CD4-positive, alpha-beta T cell treated with Interleukin-2 at 100 ng/mL for 4 hours (primary cell): ENCODE measurements at regions not wholly inside any gene's neighbourhood (a gene's known extent, or its start where the extent isn't known, plus 50 kb on each side); places are given as distances from the start of the nearest gene placed in this dataset.
"Not testable (repeated sequence)": the region's sequence is repeated elsewhere in the genome, so short reads cannot be mapped to it uniquely, and the experiment has no call there.

Experiments used
- DNase-seq: peaks from one replicate; pipeline ENCODE4 v3.0.0-alpha.2; 2020; ENCODE audit warnings: low spot score

DNA sequence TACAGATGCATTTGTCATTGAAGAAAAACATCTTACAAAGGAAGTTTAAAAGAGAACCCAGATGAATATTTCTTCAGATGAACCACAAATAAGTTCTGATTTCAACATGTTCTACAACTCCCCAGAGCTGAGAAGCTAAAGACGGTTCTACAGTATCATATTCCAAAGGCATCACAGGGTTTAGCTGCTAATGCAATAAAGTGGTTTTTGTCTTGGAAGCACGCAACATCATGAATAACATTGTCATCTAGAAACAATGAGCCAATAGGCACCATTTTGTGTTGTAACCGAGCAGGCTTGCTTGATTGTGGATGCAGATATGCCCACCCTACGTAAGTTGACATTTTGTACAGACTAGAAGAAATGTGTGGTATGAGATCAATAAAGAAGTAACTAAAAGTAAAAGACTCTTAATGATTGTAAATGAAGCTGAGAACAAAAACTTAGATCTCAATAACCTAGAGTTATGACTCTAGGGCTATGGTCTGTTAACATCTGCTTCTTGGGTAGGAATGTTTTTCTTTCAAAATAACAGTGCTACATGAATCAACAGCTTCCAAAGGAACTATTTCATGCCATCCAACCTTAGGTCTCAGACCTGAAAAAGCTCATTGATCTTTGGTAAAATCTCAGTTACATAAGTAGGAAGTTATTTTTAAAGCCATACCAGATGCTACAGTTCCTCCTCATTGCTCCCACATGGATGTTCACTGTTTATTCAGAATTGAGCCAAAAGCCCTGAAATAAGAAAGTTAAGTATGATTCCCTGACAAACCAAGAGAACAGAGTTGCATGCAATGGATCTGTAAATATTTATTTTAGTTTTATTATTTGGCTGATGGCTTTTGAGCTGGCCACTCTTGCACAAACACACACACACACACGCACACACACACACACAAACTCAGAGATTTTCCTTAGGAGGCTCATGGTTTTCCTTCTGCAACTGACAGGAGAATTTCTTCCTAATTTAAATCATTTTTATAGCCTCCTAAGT lies 118.7 kb upstream of the SLCO6A1 start:
- no peak for DNase-seq

DNA sequence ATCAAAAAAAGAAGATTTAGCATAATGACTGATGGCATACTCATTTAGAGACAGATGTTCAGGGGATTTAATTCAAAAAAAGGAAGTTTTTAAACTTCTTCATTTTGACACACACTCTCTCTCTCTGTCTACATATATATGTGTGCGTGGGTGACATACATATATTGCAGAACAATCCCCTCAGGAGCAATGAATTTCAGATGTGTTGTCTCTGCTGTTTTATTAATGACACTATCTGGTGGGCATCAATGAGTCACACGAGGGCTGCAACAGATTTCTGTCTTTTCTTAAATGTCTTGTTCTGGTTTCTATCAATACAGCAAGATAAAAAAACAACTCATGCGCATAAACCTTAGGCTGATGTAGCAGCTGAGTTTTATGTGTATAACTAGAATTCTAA lies 123.5 kb upstream of the SLCO6A1 start:
- no peak for DNase-seq

DNA sequence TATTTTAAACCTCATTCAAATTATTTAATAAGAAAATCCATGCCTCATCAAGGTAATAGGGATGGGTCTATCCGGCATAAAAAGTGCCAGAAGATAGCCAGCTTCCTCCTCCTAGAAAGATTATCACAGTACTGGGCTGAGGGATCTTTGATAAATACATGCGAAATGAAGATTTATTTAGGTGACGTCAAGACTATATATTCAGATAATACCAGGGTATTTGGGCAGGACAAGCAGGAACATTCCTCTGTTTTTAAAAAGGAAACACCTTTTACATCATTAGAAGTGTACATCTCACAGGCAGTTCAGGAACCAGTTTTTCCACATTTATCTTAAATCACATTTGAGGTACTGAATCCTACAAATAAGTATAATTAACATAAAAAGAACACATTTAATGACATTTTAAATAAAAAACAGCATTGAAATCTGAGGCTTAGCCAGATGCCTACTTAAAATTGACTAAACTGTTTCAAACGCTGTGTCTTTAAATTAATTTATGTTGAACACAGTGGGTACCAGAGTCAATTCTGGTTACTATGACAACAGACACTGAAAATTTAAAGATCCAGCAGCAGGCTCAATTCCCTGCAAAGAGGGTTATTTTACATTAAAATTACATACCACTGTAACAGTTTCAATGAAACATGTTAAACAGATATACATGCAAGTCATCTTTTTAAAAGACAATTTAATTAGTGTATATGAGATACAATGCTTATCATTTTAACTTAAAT lies 124.7 kb upstream of the SLCO6A1 start:
- no peak for DNase-seq

DNA sequence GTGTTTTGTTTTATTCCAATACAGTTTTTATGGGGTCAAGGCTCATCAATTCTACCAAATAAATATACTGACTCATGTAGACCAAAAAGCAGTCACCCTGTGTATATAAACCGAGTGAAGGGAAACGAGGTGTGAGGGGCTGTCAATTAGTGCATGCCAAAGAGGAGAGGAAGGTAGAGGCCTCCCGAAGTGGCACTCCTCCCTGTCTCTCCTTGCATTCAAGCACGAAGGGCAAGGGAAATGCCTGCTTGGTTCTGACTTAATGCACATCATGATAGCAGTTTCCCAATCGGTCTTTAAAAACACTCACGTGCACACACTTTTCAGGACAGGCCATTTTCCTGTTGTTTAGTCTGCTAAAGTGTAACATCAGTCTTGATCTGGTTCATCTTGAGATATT lies 125.6 kb upstream of the SLCO6A1 start:
- no peak for DNase-seq

DNA sequence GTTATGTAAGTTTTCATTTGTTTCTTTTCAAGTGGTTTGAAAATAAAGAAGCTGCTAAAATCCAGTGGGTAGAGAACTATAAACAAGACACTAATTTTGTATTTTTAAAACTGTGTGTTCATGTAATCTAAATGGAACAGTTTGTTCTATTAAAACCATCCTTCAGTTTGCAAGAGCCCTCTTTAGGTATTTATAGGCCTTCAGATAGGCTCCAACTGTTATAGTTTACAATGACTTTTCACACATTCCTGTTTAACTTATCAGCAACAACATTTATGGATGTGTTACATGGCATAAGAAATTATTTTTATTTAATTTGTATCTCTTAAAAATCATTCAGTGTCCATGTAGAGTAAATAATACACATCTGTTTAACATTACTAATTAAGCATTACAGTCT lies 126.7 kb upstream of the SLCO6A1 start:
- no peak for DNase-seq

GRCh38 chr5:102625928-102626327 lies 127.1 kb upstream of the SLCO6A1 start:
- DNase-seq: no peak

DNA sequence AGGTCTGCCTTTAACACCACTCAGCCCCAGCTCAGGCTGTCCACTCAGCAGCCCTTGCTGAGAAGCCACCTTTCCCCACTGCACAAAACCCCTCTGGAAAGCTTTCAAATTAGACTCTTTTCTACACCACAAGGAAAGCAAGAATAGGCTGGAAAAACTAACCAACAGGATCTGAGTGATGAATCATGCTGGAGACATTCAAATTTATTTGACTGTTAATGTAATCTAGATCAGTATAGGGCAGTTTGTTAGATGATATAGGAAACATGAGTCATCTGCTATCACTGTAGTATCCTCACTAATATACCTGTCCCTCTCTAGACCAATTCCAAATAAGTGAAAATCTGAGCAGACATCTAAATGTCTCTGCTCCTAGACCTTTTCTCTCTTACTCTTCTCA lies 127.8 kb upstream of the PAM start:
- no peak for DNase-seq

GRCh38 chr5:102628441-102629175 lies 126.5 kb upstream of the PAM start:
- DNase-seq: no peak

- DNase-seq: no peak
These were observed 125.1 kb upstream of the PAM start for GRCh38 chr5:102629827-102630605.

GRCh38 chr5:102635399-102635798 lies 119.7 kb upstream of the PAM start:
- not testable (repeated sequence) for DNase-seq

DNA sequence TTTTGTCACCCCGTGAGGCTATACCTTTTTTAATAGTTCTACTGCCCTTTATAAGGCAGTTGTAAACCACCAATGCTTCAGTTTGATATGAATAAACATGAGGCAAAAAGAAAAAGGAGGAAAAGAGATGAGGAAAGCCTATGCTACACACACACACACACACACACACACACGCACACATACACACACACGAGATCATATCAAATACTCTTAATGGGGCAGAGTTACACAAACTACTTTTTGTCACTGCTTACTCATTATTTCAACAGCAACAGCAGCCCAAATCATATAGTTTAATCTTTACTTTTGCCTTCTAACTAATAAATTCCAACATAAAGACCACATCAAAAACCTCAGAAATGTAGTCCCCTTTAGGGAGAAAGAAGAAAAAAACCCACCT lies 116.8 kb upstream of the PAM start:
- no peak for DNase-seq

DNA sequence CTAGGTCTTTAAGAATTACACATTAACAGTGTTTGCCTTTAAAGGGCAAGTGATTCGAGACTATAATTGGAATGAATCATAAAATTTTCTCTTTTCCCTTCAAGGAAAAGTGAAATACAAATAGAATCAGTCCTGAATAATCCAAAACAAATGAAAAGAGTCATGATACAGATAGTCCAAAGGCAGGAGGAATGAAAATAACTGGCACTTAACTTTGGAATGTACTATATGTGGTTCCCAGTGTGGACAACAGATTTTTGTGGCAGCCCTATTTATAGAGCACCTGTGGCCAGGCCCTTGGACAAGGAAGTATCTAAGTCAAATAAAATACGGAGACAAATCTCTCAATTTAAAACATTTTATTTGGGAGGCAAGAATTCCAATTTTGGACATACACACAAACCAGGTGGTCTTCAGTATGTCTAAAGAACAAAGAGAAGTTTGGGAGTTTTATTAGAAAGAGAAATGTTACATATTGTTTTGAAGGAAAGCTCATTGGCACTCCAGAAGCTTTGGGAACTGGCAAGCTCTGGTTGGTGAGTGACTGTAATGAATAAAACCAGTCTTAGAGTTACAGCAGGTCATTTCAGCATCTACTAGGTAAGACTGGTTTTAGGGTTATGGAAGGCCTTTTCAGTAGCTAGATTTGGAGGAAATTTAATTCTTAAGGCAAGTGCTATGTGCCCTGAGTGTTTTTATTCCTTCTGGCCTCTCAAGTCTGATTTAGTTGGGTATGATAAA lies 116.0 kb upstream of the PAM start:
- DNase-seq: no peak

GRCh38 chr5:102649731-102650130 lies 105.4 kb upstream of the PAM start:
- DNase-seq: no peak

GRCh38 chr5:102651466-102651865 lies 103.6 kb upstream of the PAM start:
- no peak for DNase-seq

DNA sequence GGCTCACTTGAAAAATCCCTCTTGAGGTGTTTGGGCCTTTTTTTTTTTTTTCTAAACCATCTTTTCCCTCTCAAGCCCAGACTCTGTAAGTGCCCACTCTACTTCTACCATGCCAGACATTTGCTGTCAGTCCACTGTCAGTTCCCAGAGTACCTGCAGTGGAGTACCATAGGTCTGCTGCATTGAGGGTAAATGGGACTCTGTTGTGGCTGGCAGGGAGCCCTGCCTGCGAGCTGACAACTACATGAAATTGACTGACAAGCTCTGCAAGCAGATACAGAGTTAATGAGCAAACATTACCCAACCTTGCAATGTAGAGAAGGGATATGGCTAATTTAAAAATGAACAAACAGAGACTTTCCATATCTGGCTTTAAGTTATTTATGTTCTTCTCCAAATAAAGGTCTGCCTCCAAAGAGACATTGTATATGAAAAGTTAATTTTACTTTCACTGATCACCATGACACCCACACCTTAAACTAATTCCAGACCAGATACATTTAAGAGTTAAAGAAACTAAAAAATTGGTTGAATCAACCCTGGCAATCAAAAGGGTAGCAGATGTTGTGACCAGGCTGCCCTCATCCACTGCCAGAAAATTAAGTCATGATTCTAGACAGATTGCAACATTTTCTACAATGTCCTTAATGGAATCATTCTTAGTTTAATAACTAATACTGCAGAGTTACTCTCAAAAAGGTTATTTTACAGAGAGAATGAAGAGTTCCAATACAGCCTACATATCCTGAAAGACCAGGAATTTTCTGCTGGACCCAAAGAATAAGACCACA lies 100.4 kb upstream of the PAM start:
- no peak for DNase-seq

DNA sequence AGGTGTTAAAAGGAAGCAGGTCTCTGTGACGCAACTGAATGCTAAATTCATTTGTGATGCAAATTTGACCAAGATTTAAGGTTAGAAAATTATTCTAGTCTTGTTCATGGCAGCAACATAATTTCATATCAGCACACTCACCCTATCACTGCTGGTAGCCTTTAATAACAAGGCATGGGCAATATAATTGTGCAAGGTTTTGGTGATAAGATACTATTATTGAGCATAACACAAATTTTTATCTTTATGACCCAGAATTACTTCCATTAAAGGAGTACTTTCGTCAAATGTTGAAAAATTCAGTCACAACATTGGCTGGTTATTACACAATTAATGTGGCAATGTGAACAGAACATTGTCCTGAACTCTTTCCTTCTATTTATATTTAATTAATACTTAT lies 96.0 kb upstream of the PAM start:
- no peak for DNase-seq

DNA sequence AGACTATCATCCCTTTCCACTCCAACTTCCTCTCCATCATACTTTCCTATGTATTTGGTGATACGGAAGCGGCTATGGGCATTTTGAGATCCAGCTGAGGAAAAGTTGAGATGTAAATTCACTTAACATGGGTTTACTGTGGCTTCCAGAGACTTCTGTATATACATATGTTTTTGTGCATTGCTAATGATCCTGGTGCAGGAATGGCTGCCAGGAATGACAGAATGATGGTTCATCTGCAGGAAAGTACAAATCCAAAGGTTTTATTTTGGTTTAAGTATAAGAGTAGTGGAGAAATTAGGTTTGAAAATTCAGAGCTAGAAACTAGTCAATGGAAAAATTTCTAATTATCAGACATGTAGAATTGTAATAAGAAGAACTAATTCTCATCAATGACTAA lies 95.0 kb upstream of the PAM start:
- no peak for DNase-seq

- no peak for DNase-seq
These were observed 91.2 kb upstream of the PAM start for GRCh38 chr5:102663749-102664530.

DNA sequence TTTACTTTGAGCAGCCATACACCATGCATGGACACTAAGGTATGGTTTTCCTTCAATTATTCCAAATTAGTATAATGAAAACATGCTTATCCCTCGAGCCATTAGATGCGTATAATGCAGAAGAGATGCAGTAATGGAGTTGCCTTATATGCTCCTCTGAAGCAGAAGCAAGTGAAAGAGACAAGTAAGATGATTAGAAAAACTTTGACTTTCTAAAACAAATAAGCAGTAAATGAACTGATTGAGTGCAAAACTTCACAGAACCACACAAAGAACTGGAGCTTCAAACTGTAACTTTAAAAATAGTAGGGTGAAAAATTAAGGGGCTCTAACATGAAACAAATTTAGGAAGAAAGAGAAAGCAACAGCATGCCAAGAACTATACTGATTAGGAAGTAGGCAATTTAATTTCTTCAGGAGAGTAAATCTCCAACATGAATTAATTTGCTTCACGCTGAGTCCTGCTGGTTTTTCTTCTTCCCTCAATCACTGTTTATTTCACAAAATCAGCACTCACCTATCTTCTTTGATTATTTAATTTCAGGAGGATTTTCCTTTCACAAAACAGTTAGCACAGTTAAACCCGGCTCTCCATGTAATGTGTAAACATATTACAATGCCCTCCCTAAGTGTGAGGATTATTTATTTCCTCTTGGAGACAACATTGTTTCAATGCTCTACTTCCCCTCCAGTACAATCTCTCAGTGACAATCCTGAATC lies 90.3 kb upstream of the PAM start:
- DNase-seq: no peak
